ENCODE measurements at regions not wholly inside any gene's neighbourhood (a gene's known extent, or its start where the extent isn't known, plus 50 kb on each side); places are given as distances from the start of the nearest gene placed in this dataset.

DNA sequence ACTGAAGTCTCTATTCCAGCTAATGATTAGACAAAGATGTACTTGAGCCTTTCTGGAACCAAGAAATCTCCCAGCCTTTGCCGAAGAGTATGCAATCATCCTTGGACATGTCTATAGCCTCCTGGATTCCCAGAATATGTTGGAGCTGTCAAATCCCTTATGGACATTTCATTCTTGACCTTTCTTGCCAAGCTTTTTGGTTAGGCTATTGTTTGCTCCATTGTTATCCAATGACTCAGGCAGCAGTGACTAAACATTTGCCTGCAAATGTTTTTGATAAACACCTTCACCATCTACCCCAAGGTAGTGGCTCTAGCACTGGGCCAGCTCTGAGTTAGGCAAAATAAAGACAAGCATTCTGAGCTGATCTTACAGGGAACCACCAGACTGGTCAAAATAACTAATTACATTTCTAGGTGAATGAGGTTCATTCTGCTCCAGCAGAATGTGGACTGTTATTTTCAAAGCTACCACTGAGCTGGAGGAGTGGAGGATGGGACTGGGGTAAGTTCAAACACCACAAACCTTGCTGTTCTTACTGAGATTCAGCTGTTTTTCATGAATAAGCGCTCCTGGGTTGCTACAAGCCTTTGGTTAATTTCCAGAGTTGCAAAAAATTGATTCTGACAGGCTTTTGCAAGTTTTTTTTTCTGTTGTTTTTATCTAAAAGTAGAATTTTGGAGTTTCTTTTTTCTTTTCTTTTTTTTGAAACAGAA is 81.0 kb downstream of the TMEM270 start:
- TF ChIP-seq, protein P1, sequence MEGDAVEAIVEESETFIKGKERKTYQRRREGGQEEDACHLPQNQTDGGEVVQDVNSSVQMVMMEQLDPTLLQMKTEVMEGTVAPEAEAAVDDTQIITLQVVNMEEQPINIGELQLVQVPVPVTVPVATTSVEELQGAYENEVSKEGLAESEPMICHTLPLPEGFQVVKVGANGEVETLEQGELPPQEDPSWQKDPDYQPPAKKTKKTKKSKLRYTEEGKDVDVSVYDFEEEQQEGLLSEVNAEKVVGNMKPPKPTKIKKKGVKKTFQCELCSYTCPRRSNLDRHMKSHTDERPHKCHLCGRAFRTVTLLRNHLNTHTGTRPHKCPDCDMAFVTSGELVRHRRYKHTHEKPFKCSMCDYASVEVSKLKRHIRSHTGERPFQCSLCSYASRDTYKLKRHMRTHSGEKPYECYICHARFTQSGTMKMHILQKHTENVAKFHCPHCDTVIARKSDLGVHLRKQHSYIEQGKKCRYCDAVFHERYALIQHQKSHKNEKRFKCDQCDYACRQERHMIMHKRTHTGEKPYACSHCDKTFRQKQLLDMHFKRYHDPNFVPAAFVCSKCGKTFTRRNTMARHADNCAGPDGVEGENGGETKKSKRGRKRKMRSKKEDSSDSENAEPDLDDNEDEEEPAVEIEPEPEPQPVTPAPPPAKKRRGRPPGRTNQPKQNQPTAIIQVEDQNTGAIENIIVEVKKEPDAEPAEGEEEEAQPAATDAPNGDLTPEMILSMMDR (IDR thresholded peaks at IDR 0.05; ENCODE audit: low read depth, low read length, poor library complexity, severe bottlenecking), result no peak
- TF ChIP-seq EZH2phosphoT487 (IDR thresholded peaks at IDR 0.05; ENCODE audit: borderline replicate concordance, low read length), result no peak
